ENCODE measurements at regions not wholly inside any gene's neighbourhood (a gene's known extent, or its start where the extent isn't known, plus 50 kb on each side); places are given as distances from the start of the nearest gene placed in this dataset.

- no peak overlapping the region for H3K27ac ChIP-seq
- TF ChIP-seq CTCF (IDR thresholded peaks at IDR 0.05) (no peak), POLR2A (IDR thresholded peaks at IDR 0.05) (no peak), POLR2AphosphoS5 (IDR thresholded peaks at IDR 0.05; ENCODE audit: insufficient read depth in 1 of 2, low read depth in 1 of 2) (no peak)
- H3K9me3 ChIP-seq = no peaks in the 10 kb centered on the region
- H3K27me3 ChIP-seq = no peaks in the 10 kb centered on the region
- H3K36me3 ChIP-seq = no peaks in the 10 kb centered on the region
- no peak for DNase-seq (ENCODE audit: extremely low spot score in 2 of 2)
- intact Hi-C loops (cut with DNase I) = no loop called here
- H3K4me1 ChIP-seq = no peaks in the 10 kb centered on the region
- H3K4me3 ChIP-seq = no peak overlapping the region
Measured at GRCh38 chr20:47865451-47865850, 80.2 kb upstream of the SULF2 start.

- no peak overlapping the region for H3K27ac ChIP-seq
Measured at GRCh38 chr20:47863981-47864380, 78.7 kb upstream of the SULF2 start.

GRCh38 chr20:47863315-47863965, 78.2 kb upstream of the SULF2 start:
- no peak for DNase-seq (ENCODE audit: extremely low spot score in 2 of 2)
- Histone ChIP-seq H3K4me1 (peaks cover 7% of the 10 kb centered on the region), H3K27ac (no peak overlapping the region), H3K4me3 (no peak overlapping the region), H3K9me3 (no peaks in the 10 kb centered on the region), H3K27me3 (no peaks in the 10 kb centered on the region), H3K36me3 (no peaks in the 10 kb centered on the region)
- intact Hi-C loops (cut with DNase I) = no loop called here
- TF ChIP-seq CTCF (IDR thresholded peaks at IDR 0.05) = no peak
- TF ChIP-seq POLR2AphosphoS5 (IDR thresholded peaks at IDR 0.05; ENCODE audit: insufficient read depth in 1 of 2, low read depth in 1 of 2) = no peak
- TF ChIP-seq POLR2A (IDR thresholded peaks at IDR 0.05) = no peak

More at GRCh38 chr20:47863981-47864380, 78.7 kb upstream of the SULF2 start:
- Histone ChIP-seq H3K4me3 (no peak overlapping the region), H3K27me3 (no peaks in the 10 kb centered on the region), H3K36me3 (no peaks in the 10 kb centered on the region), H3K4me1 (peaks cover 1% of the 10 kb centered on the region), H3K9me3 (no peaks in the 10 kb centered on the region)
- no peak for DNase-seq (ENCODE audit: extremely low spot score in 2 of 2)
- intact Hi-C loops (cut with DNase I) = no loop called here
- TF ChIP-seq POLR2A (IDR thresholded peaks at IDR 0.05) (no peak), CTCF (IDR thresholded peaks at IDR 0.05) (no peak), POLR2AphosphoS5 (IDR thresholded peaks at IDR 0.05; ENCODE audit: insufficient read depth in 1 of 2, low read depth in 1 of 2) (no peak)

GRCh38 chr20:47862574-47863240, 77.4 kb upstream of the SULF2 start:
- H3K4me3 ChIP-seq = no peak overlapping the region
- no peaks in the 10 kb centered on the region for H3K9me3 ChIP-seq
- TF ChIP-seq POLR2AphosphoS5 (IDR thresholded peaks at IDR 0.05; ENCODE audit: insufficient read depth in 1 of 2, low read depth in 1 of 2) (no peak), CTCF (IDR thresholded peaks at IDR 0.05) (no peak)
- H3K27ac ChIP-seq = no peak overlapping the region
- peaks cover 14% of the 10 kb centered on the region for H3K4me1 ChIP-seq
- H3K27me3 ChIP-seq = no peaks in the 10 kb centered on the region
- DNase-seq (ENCODE audit: extremely low spot score in 2 of 2) = no peak
- H3K36me3 ChIP-seq = no peaks in the 10 kb centered on the region
- intact Hi-C loops (cut with DNase I) = no loop called here

- Histone ChIP-seq H3K4me1 (peaks cover 23% of the 10 kb centered on the region), H3K27me3 (no peaks in the 10 kb centered on the region), H3K27ac (no peak overlapping the region), H3K4me3 (no peak overlapping the region), H3K36me3 (no peaks in the 10 kb centered on the region), H3K9me3 (no peaks in the 10 kb centered on the region)
- no peak for TF ChIP-seq POLR2A (IDR thresholded peaks at IDR 0.05)
- no peak for TF ChIP-seq CTCF (IDR thresholded peaks at IDR 0.05)
- TF ChIP-seq POLR2AphosphoS5 (IDR thresholded peaks at IDR 0.05; ENCODE audit: insufficient read depth in 1 of 2, low read depth in 1 of 2) = no peak
- no peak for DNase-seq (ENCODE audit: extremely low spot score in 2 of 2)
- intact Hi-C loops (cut with DNase I) = no loop called here
Measured at GRCh38 chr20:47861116-47861515, 75.8 kb upstream of the SULF2 start.
